ENCODE measurements at regions not wholly inside any gene's neighbourhood (a gene's known extent, or its start where the extent isn't known, plus 50 kb on each side); places are given as distances from the start of the nearest gene placed in this dataset.

DNA sequence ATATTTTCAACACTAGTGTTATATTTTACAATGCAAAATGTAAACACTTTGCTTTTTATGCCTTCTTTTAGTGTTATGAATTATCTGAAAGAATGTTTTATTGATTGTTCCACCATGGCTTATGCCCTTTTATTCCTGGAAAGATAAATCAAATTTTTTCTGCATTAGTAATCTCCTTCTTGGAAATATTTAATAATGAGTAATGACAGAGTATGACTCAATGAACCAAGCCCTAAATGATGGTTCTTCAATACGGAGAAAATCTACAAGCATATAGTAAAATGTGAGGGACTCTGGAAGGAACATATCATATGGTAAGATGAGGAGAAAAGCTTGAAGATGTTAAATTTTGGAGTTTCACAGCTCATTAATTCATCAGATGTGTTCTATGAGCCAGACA is 929.6 kb downstream of the C6orf118 start:
- TF ChIP-seq, protein P1, sequence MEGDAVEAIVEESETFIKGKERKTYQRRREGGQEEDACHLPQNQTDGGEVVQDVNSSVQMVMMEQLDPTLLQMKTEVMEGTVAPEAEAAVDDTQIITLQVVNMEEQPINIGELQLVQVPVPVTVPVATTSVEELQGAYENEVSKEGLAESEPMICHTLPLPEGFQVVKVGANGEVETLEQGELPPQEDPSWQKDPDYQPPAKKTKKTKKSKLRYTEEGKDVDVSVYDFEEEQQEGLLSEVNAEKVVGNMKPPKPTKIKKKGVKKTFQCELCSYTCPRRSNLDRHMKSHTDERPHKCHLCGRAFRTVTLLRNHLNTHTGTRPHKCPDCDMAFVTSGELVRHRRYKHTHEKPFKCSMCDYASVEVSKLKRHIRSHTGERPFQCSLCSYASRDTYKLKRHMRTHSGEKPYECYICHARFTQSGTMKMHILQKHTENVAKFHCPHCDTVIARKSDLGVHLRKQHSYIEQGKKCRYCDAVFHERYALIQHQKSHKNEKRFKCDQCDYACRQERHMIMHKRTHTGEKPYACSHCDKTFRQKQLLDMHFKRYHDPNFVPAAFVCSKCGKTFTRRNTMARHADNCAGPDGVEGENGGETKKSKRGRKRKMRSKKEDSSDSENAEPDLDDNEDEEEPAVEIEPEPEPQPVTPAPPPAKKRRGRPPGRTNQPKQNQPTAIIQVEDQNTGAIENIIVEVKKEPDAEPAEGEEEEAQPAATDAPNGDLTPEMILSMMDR (optimal IDR thresholded peaks at IDR 0.05 in 1 of 3, IDR thresholded peaks at IDR 0.05 in 1 of 3, conservative IDR thresholded peaks at IDR 0.05 in 1 of 3; ENCODE audit: extremely low read depth in 1 of 3, insufficient read depth in 2 of 3, low read length in 3 of 3) = no peak
- no peak for TF ChIP-seq EZH2 (IDR thresholded peaks at IDR 0.05; ENCODE audit: low read length)

All from keratinocyte (primary cell).